Activated CD4-positive, alpha-beta T cell treated with anti-CD3 and anti-CD28 coated beads, Interleukin-2, Interleukin-4, amounts not matched to agents 100 ng/mL and 50 ng/mL, durations not matched to agents 16 hours and 8 hours (primary cell): ENCODE measurements at regions not wholly inside any gene's neighbourhood (a gene's known extent, or its start where the extent isn't known, plus 50 kb on each side); places are given as distances from the start of the nearest gene placed in this dataset.

Experiments
- DNase-seq: peaks from one replicate; pipeline ENCODE4 v3.0.0-alpha.2; 2020; ENCODE audit warnings: low spot score

- DNase-seq, result no peak
Measured at GRCh38 chr13:107912745-107913144, 302.6 kb downstream of the LIG4 start.

- no peak for DNase-seq
Measured at GRCh38 chr13:107907065-107907805, 308.1 kb downstream of the LIG4 start.

GRCh38 chr13:107906131-107906530 is 309.2 kb downstream of the LIG4 start:
- DNase-seq, result no peak

GRCh38 chr13:107901996-107902562 is 313.3 kb downstream of the LIG4 start:
- no peak for DNase-seq

- DNase-seq, result no peak
Measured at GRCh38 chr13:107901230-107901629, 314.1 kb downstream of the LIG4 start.

GRCh38 chr13:107900775-107901174 is 314.6 kb downstream of the LIG4 start:
- no peak for DNase-seq

GRCh38 chr13:107886118-107886517 is 329.2 kb downstream of the LIG4 start:
- DNase-seq, result no peak

GRCh38 chr13:107884564-107884963 is 330.8 kb downstream of the LIG4 start:
- DNase-seq, result no peak

- DNase-seq, result no peak
Measured at GRCh38 chr13:107883561-107884175, 331.7 kb downstream of the LIG4 start.

- DNase-seq, result no peak
Measured at GRCh38 chr13:107882708-107883560, 332.4 kb downstream of the LIG4 start.

GRCh38 chr13:107881362-107881761 is 334.0 kb downstream of the LIG4 start:
- no peak for DNase-seq

GRCh38 chr13:107874456-107874855 is 340.9 kb downstream of the LIG4 start:
- DNase-seq, result no peak

- no peak for DNase-seq
Measured at GRCh38 chr13:107873926-107874325, 341.4 kb downstream of the LIG4 start.

GRCh38 chr13:107870400-107870799 is 344.9 kb downstream of the LIG4 start:
- no peak for DNase-seq

GRCh38 chr13:107867701-107868661 is 347.4 kb downstream of the LIG4 start:
- no peak for DNase-seq

GRCh38 chr13:107866941-107867623 is 348.3 kb downstream of the LIG4 start:
- DNase-seq, result no peak

GRCh38 chr13:107866032-107866940 is 349.1 kb downstream of the LIG4 start:
- DNase-seq, result no peak

- DNase-seq, result no peak
Measured at GRCh38 chr13:107865643-107866031, 349.7 kb downstream of the LIG4 start.

GRCh38 chr13:107865318-107865575 is 350.1 kb downstream of the LIG4 start:
- no peak for DNase-seq
